ENCODE measurements at regions not wholly inside any gene's neighbourhood (a gene's known extent, or its start where the extent isn't known, plus 50 kb on each side); places are given as distances from the start of the nearest gene placed in this dataset.

DNA sequence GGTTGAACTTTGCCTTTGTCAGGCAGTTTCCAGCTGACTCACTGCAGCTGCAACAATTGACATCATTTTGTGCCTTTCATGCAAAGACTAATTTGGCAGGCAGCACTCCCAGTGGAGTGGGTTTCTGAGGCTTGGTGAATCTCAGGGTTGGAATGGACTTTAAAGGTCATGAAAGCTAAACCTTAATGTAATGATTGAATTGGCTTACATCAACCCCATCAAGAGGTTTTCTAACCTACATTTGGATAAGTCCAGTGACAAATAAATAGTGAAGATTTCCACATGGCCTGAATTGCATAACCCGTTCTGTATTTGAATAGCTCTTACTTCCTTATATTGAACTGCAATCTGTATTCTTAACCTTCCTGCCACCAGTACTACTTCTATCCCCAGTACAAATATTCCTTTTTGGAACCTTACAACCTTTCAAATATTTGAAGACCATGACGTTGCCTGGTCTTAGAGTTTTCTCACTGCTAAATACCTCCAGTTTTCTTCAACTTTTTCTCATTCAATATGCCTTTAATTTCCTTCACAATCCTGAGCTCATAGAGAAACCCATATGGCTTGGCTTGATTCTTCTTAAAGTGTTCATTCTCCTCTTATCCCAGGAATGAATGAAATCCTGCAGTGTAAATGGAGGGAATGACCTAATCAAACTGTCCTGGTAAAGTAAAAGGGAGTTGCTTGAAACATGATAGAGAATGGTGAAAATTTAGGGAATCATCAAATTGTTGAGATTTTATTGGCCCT, 168.1 kb upstream of the NOVA1 start:
- DNase-seq (ENCODE audit: low read depth in 2 of 3, low spot score in 1 of 3) = no peak

DNA sequence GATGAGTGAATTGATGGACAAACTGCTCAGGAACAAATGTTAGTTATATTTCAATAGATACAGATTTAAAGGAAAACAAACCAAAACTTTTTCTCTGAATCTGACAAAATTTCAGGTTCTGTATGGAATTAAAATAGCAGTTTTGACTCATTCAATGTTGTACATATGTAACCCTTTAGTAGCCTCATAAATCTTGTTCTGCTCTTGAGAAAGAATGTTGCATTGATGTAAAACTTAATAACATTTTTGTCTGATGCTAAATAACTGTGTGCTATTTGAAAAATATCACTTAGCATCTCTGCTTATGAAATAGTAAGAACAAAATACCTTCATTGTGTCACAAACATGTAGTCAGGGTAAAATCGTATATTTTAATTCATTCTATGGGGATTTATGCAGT, 168.9 kb upstream of the NOVA1 start:
- no peak for DNase-seq (ENCODE audit: low read depth in 2 of 3, low spot score in 1 of 3)

DNA sequence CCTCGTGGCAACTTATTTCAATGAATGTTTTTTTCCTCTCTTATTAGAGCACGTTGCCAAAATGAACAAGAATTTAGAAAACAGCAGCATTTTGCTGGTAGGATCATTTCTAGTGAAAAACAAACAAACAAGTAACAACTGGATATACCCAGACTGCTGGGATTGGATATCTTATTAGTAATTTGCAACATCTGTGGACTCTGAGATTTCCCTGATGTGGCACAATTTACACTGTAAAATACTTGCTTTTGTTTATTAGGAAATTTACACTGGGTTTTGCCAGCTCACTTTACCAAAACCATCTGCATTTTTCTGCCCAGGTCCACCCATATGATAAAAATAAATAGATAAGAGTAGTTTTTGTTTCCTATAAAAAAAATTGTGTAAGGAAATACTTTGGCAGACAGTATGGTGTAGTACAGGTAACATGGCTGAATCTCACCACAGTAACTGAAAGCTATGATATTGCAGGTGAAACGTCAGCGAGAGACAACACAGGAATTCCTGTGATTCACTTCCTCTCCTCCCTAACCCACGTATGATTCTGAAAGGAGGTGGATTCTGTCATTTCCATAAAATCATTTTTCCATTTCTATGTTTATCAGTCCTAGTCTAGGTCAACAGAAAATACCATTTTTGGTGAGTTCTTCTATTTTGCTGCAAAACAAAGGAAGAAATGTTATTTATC, 176.2 kb upstream of the NOVA1 start:
- no peak for DNase-seq (ENCODE audit: low read depth in 2 of 3, low spot score in 1 of 3)

GRCh38 chr14:26775765-26776563, 178.1 kb upstream of the NOVA1 start:
- DNase-seq (ENCODE audit: low read depth in 2 of 3, low spot score in 1 of 3) = no peak

DNA sequence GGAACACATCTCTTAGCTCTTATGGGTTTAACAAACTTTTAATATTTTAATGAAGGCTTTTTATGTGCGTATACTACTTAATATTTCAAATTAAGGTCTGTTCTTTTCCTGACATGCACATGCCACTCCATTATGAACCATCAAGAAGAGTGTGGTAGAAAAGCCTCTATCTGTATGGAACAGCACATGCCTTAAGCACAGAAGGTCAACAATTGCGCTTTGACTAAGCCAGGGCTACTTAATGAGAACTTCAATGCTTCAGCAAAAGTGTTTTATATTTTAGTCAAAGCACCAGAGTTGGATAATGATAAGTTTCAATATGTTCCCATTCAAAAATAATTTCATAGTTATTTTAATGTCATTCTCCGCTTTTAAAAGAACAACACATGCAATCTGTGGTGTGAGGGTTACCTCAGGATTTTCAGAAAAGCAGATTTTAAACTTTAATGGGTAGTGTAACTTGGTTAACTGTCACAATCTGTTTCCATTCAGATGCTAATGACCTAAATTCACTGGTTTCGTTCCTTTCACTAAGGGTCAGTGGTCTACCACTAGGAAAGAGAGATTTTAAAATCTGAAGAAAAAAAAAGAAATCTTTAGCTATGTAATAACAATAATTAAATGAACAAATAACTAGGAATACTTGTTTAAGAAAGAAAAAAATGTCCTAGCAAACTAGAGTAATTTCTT, 193.4 kb upstream of the NOVA1 start:
- no peak for DNase-seq (ENCODE audit: low read depth in 2 of 3, low spot score in 1 of 3)

- DNase-seq (ENCODE audit: low read depth in 2 of 3, low spot score in 1 of 3) = no peak
Measured at GRCh38 chr14:26794731-26795130, 196.9 kb upstream of the NOVA1 start.

- DNase-seq (ENCODE audit: low read depth in 2 of 3, low spot score in 1 of 3) = no peak
Measured at GRCh38 chr14:26808407-26808806, 210.6 kb upstream of the NOVA1 start.

DNA sequence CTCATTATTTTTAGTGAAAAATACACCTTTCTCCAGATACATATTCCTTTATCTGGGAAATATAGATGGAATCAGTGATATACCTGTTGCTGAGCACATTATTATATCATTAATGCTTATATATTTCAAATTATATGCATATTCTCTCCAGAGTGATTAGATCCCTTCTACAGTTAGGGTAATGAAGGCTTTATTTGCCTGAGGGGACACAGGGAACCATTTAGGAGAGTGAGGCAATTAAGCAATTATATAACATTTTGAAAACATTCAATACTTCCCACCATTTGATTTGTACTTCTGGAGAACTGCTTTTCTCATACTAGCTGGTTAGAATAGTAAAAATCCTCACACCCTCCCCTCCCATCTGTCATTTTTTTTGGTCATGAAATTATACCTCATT, 212.8 kb upstream of the NOVA1 start:
- DNase-seq (ENCODE audit: low read depth in 2 of 3, low spot score in 1 of 3) = no peak

GRCh38 chr14:26811756-26812305, 214.0 kb upstream of the NOVA1 start:
- no peak for DNase-seq (ENCODE audit: low read depth in 2 of 3, low spot score in 1 of 3)

GRCh38 chr14:26820138-26820537, 222.3 kb upstream of the NOVA1 start:
- no peak for DNase-seq (ENCODE audit: low read depth in 2 of 3, low spot score in 1 of 3)

DNA sequence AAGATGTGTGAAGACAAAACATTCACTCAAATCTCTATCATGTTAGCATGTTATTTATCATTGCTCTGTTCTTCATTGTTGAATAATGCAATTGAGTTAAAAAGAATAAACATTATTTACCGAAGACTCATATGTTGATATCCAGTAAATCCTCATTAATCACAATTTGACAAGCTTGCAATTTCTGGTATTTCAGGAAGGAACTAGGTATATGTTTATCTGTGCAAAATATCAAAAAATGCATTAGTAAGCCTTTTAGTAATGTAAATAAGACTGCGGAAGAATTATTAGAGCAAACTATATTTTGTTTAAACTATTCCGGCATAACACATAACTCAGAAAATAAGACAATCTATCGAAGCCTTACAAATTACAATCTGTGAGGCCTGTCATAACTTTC, 222.7 kb upstream of the NOVA1 start:
- DNase-seq (ENCODE audit: low read depth in 2 of 3, low spot score in 1 of 3) = no peak

DNA sequence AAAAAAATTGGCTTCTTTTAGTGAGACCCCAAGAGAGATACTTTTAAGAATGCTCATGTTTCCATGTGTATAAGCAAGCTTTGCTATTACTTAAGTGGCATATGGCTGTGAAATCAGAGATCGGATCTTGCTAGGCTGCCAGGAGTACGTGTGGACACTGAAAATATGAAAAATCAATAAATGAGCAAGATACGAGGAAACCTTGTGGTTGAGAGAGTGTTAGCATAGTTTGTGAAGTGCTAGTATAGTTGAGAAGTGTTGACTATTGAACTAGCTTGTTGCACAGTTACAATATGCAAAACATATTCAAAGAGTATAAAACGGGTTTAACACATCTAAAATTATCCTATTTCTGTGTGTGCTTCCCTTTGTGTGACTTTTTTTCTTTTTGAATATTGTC, 230.9 kb upstream of the NOVA1 start:
- no peak for DNase-seq (ENCODE audit: low read depth in 2 of 3, low spot score in 1 of 3)

DNA sequence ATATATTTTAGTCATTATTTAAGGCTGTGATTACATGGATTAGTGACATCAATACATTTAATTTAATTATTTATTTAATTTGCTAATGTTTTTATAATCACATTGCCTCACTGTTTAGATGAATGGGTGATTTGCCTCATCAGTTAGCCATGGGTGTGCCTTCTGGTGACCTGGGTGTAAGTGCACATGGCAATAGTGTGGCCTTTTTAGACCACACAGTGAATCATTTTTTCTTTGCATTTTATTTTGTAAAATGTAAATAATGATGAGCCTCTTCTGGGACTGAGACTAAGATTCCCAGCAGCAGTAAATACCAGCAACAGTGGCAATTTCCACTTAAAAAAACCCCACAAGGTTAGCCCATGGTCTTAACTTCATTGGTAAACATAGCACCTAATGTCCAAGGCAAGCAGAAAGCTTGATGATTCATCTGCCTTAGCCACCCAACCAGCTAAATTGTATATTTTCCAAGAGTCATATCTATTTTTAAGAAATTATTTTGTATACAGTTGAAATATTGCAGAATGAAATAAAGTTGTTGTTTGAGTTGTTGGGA, 235.9 kb upstream of the NOVA1 start:
- no peak for DNase-seq (ENCODE audit: low read depth in 2 of 3, low spot score in 1 of 3)

- DNase-seq (ENCODE audit: low read depth in 2 of 3, low spot score in 1 of 3) = no peak
Measured at GRCh38 chr14:26835979-26836570, 238.2 kb upstream of the NOVA1 start.

DNA sequence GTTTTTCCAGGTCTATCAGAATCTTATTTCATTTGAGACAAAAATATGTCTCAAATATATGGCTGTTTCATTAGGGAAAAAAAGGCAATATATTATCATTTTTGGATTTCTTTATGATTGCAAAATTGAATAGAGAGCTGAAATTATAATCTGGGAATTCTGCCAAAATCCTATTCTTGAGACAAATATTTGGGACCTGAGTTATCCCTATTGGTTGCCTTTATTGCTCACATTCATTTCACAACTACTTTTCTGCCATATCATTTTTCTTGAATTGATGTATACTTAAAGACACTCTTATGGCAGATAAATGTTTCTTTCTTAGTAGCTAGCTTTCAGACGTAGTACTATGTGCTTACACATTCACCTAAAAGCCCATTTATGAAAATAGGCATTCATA, 241.6 kb upstream of the NOVA1 start:
- no peak for DNase-seq (ENCODE audit: low read depth in 2 of 3, low spot score in 1 of 3)

DNA sequence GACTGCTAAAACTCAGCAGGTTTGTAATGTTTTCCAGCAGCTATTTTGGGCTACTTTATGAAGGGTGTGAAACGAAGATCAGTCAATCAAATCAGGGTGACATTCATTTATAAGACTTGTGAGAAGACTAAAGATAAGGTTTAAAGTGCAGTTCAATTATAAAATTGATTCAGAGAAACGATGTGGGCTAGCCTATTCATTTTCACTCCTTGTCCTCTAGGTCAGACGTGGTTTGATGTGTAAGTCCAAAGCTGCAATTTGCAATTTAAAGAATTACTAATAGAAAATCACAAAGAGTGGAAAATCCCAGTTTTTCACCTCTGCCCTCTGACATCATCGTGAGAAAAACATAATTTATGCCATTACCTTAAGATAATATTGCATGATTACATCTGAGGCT, 243.5 kb upstream of the NOVA1 start:
- DNase-seq (ENCODE audit: low read depth in 2 of 3, low spot score in 1 of 3) = no peak

- no peak for DNase-seq (ENCODE audit: low read depth in 2 of 3, low spot score in 1 of 3)
Measured at GRCh38 chr14:26841920-26842741, 244.3 kb upstream of the NOVA1 start.

GRCh38 chr14:26845151-26845818, 247.5 kb upstream of the NOVA1 start:
- no peak for DNase-seq (ENCODE audit: low read depth in 2 of 3, low spot score in 1 of 3)

DNA sequence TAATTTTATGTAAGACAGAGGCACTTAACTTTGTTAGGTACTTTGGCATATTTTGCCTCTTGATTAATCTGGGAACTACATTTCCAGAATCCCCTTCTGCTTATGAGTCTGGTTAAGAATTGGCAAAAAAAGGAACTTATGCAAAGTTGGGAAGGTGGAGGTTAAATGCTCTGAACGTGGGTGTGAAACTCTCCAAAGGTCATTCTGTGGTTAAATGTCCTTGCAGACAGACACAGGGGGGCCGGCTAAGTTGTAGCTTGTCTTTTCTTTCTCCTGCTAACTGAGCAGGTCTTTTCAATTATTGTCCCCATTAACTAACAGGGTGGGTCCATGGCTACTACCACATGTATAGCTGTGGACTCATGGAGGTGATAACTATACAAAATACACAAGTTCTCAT, 248.6 kb upstream of the NOVA1 start:
- no peak for DNase-seq (ENCODE audit: low read depth in 2 of 3, low spot score in 1 of 3)

Measured in stimulated activated CD4-positive, alpha-beta T cell treated with anti-CD3 and anti-CD28 coated beads, Interleukin-12 subunit alpha, Interleukin-12 subunit beta, amount 100 ng/mL, for 48 hours (primary cell).